HCT116 (cell line): ENCODE measurements at regions not wholly inside any gene's neighbourhood (a gene's known extent, or its start where the extent isn't known, plus 50 kb on each side); places are given as distances from the start of the nearest gene placed in this dataset.

Experiments used
- ATF3 ChIP-seq: IDR thresholded peaks from 2 replicates; pipeline ENCODE4 v1.6.1; 2012
- CTCF ChIP-seq, 3 experiments: fragments of 200-600 bp in 1 of 3; sonication (generic) in 1 of 3; IDR thresholded peaks in 2 of 3; conservative IDR thresholded peaks in 1 of 3; 2 replicates each; pipeline ENCODE4 v1.5.1; 2012 to 2017; ENCODE audit warnings: low read depth in 2 of 3, low read length in 2 of 3, antibody characterized with exemption in 1 of 3, borderline replicate concordance in 1 of 3, control low read depth in 1 of 3, mild to moderate bottlenecking in 1 of 3, mixed read lengths in 1 of 3, mixed run types in 1 of 3, moderate library complexity in 1 of 3; ENCODE audit not compliant: insufficient read depth in 1 of 3
- EZH2 ChIP-seq: fragments of 200-600 bp; sonication (generic); IDR thresholded peaks from 2 replicates; pipeline ENCODE4 v1.6.1; 2017; ENCODE audit warnings: antibody characterized with exemption, mixed run types
- MAX ChIP-seq: IDR thresholded peaks from 2 replicates; pipeline ENCODE4 v1.6.1; 2012
- POLR2A ChIP-seq: IDR thresholded peaks from 2 replicates; pipeline ENCODE4 v1.7.0; 2011; ENCODE audit warnings: borderline replicate concordance; ENCODE audit not compliant: insufficient read depth, insufficient read length; ENCODE audit errors: extremely low read depth
- POLR2AphosphoS5 ChIP-seq: IDR thresholded peaks from 2 replicates; pipeline ENCODE4 v1.6.1; 2011; ENCODE audit warnings: mild to moderate bottlenecking, low read depth, low read length, moderate library complexity
- TCF7L2 ChIP-seq: IDR thresholded peaks from 2 replicates; pipeline ENCODE4 v1.7.0; 2011; ENCODE audit warnings: borderline replicate concordance, inconsistent platforms; ENCODE audit not compliant: insufficient read depth, insufficient read length; ENCODE audit errors: extremely low read depth

- TF ChIP-seq CTCF (IDR thresholded peaks at IDR 0.05 in 2 of 3, conservative IDR thresholded peaks at IDR 0.05 in 1 of 3; ENCODE audit: borderline replicate concordance in 1 of 3, insufficient read depth in 1 of 3, low read depth in 2 of 3, low read length in 2 of 3) (no peak), EZH2 (no peak), TCF7L2 (no peak), POLR2A (no peak), ATF3 (no peak), MAX (no peak), POLR2AphosphoS5 (no peak)
These were observed 287.4 kb downstream of the NOL4 start for GRCh38 chr18:33937270-33937816.
